Vagina (tissue), 2 donors: ENCODE measurements at regions not wholly inside any gene's neighbourhood (a gene's known extent, or its start where the extent isn't known, plus 50 kb on each side); places are given as distances from the start of the nearest gene placed in this dataset.

Source experiments
- DNase-seq, 2 donors: peaks; one replicate each; pipeline ENCODE4 v3.0.0-alpha.2; 2017; ENCODE audit errors: extremely low spot score in 2 of 2
- H3K27ac ChIP-seq: fragments of 200-600 bp; sonication (generic); one replicate; pipeline ENCODE4 v1.5.1; 2019
- H3K27me3 ChIP-seq: fragments of 200-600 bp; sonication (generic); one replicate; pipeline ENCODE4 v1.5.1; 2019
- H3K36me3 ChIP-seq, 2 donors: fragments of 200-600 bp; sonication (generic); one replicate each; pipeline ENCODE4 v1.5.1; 2017 to 2019
- H3K4me1 ChIP-seq: fragments of 200-600 bp; sonication (generic); one replicate; pipeline ENCODE4 v1.5.1; 2019
- H3K4me3 ChIP-seq, 2 donors: fragments of 200-600 bp; sonication (generic); 1 replicate in 1 of 2; 2 replicates in 1 of 2; pipeline ENCODE4 v1.5.1; 2016 to 2019
- H3K9me3 ChIP-seq: fragments of 200-600 bp; sonication (generic); one replicate; pipeline ENCODE4 v1.5.1; 2019
- POLR2A ChIP-seq, 2 donors: fragments of 450-650 bp; IDR thresholded peaks; one replicate each; pipeline ENCODE4 v1.6.1; 2017; ENCODE audit warnings: antibody characterized with exemption in 2 of 2, mild to moderate bottlenecking in 2 of 2, moderate library complexity in 2 of 2
- POLR2AphosphoS5 ChIP-seq, 2 donors: sonication (generic); formaldehyde crosslinking; IDR thresholded peaks; one replicate each; pipeline ENCODE4 v1.9.0; 2017; ENCODE audit warnings: antibody characterized with exemption in 2 of 2, mild to moderate bottlenecking in 2 of 2, low read depth in 1 of 2; ENCODE audit not compliant: insufficient read depth in 1 of 2
- intact Hi-C: fragments of 100-400 bp; cut with DNase I; formaldehyde crosslinking; loops from one replicate; pipeline ENCODE4 v1.15.1; 2023
- TF ChIP-seq, protein P1 (sequence below), 3 experiments: fragments of 450-650 bp in 2 of 3; fragments of 200-600 bp in 1 of 3; sonication (generic) in 1 of 3; IDR thresholded peaks; one replicate each; pipeline ENCODE4 v1.5.1; 2017 to 2019; ENCODE audit warnings: antibody characterized with exemption in 3 of 3, mild to moderate bottlenecking in 2 of 3, moderate library complexity in 2 of 3

DNA sequence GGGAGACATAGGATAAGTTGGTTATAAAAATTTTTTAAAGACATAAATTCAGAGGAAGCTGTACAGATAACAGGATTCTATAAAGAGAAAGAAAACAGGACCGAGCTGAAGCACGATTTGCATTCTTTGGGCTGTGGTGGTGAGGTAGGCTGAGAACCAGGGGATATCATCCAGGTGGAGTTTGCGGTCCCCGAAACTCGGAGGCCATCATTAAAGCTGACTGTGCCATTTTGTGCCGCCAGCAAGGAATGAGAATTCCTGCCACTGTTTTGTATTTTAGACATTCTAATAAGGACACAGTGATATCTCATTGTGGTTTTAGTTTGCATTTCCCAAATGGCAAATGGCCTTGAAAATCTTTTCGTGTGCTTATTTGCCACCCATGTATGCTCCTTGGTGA, 197.9 kb downstream of the IRF8 start:
- H3K4me3 ChIP-seq: no peak overlapping the region
- DNase-seq: no peak
- no peak overlapping the region for H3K27ac ChIP-seq
- H3K4me1 ChIP-seq: peaks cover 6% of the 10 kb centered on the region
- no peaks in the 10 kb centered on the region for H3K36me3 ChIP-seq
- H3K27me3 ChIP-seq: no peaks in the 10 kb centered on the region
- H3K9me3 ChIP-seq: no peaks in the 10 kb centered on the region
- intact Hi-C loops: no loop called here
- no peak for TF ChIP-seq POLR2AphosphoS5 (IDR thresholded peaks at IDR 0.05; ENCODE audit: insufficient read depth in 1 of 2, low read depth in 1 of 2)
- TF ChIP-seq POLR2A (IDR thresholded peaks at IDR 0.05): no peak
- TF ChIP-seq, protein P1, sequence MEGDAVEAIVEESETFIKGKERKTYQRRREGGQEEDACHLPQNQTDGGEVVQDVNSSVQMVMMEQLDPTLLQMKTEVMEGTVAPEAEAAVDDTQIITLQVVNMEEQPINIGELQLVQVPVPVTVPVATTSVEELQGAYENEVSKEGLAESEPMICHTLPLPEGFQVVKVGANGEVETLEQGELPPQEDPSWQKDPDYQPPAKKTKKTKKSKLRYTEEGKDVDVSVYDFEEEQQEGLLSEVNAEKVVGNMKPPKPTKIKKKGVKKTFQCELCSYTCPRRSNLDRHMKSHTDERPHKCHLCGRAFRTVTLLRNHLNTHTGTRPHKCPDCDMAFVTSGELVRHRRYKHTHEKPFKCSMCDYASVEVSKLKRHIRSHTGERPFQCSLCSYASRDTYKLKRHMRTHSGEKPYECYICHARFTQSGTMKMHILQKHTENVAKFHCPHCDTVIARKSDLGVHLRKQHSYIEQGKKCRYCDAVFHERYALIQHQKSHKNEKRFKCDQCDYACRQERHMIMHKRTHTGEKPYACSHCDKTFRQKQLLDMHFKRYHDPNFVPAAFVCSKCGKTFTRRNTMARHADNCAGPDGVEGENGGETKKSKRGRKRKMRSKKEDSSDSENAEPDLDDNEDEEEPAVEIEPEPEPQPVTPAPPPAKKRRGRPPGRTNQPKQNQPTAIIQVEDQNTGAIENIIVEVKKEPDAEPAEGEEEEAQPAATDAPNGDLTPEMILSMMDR (IDR thresholded peaks at IDR 0.05): no peak

DNA sequence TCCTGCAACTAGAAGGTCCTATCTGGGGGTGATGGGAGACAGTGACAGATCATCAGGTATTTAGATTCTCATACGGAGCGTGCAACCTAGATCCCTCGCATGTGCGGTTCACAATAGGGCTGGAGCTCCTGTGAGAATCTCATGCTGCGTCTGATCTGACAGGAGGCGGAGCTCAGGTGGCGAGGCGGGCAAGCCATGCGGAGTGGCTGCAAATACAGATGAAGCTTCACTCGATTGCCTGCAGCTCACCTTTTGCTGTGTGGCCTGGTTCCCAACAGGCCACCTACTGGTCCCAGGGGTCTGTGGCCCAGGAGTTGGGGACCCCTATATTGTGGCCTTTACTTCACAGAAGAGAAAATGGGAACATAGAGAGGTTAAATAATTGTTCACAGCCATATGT, 200.4 kb downstream of the IRF8 start:
- DNase-seq: no peak
- intact Hi-C loops: no loop called here
- Histone ChIP-seq H3K27ac (no peak overlapping the region), H3K4me3 (no peak overlapping the region), H3K9me3 (no peaks in the 10 kb centered on the region), H3K36me3 (no peaks in the 10 kb centered on the region), H3K4me1 (peaks cover 6% of the 10 kb centered on the region), H3K27me3 (no peaks in the 10 kb centered on the region)
- TF ChIP-seq, protein P1 (IDR thresholded peaks at IDR 0.05): no peak
- TF ChIP-seq POLR2A (IDR thresholded peaks at IDR 0.05) (no peak), POLR2AphosphoS5 (IDR thresholded peaks at IDR 0.05; ENCODE audit: insufficient read depth in 1 of 2, low read depth in 1 of 2) (no peak)

DNA sequence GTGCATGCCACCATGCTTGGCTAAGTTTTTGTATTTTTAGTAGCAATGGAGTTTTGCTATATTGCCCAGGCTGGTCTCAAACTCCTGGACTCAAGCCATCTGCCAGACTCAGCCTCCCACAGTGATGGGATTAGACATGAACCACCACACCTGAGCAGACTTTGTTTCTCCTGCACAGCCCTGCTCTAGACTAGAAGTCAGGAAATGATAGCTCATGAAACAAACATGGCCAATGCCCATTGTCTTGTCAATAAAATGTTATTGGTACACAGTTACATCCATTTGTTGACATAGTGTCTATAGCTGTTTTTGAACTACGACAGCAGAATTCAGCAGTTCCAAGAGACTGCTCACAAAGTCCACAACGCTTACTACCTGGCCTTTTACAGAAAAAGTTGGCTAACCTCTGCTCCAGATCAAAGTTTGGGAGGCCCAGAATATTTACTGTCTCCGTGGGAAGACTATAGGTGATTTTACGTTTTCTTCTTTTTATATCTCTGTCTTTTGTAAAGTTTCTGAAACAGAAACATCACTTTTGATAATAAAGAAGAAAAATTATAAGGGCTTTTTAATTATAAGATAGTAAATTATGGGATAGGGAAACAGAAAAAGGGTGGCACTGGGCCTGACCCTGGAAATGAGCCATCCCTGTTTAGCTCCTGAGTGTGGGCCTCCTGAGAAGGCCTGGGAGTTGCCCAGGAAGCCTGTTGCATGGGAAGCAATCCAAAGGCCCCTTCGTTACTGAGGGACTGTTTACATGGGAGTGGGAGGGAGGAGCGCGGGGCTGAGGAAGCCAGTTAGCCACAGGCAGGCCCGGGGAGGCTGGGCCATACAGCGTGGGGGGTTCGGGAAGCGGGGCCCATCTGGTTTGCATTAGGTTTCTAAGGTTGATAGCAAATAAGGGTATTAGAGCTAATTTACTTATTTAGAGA, 201.5 kb downstream of the IRF8 start:
- Histone ChIP-seq H3K9me3 (no peaks in the 10 kb centered on the region), H3K36me3 (no peaks in the 10 kb centered on the region), H3K4me1 (peaks cover 6% of the 10 kb centered on the region), H3K27ac (no peak overlapping the region), H3K4me3 (no peak overlapping the region), H3K27me3 (no peaks in the 10 kb centered on the region)
- intact Hi-C loops: no loop called here
- no peak for DNase-seq
- TF ChIP-seq, protein P1 (IDR thresholded peaks at IDR 0.05): no peak
- TF ChIP-seq POLR2A (IDR thresholded peaks at IDR 0.05) (no peak), POLR2AphosphoS5 (IDR thresholded peaks at IDR 0.05; ENCODE audit: insufficient read depth in 1 of 2, low read depth in 1 of 2) (no peak)

DNA sequence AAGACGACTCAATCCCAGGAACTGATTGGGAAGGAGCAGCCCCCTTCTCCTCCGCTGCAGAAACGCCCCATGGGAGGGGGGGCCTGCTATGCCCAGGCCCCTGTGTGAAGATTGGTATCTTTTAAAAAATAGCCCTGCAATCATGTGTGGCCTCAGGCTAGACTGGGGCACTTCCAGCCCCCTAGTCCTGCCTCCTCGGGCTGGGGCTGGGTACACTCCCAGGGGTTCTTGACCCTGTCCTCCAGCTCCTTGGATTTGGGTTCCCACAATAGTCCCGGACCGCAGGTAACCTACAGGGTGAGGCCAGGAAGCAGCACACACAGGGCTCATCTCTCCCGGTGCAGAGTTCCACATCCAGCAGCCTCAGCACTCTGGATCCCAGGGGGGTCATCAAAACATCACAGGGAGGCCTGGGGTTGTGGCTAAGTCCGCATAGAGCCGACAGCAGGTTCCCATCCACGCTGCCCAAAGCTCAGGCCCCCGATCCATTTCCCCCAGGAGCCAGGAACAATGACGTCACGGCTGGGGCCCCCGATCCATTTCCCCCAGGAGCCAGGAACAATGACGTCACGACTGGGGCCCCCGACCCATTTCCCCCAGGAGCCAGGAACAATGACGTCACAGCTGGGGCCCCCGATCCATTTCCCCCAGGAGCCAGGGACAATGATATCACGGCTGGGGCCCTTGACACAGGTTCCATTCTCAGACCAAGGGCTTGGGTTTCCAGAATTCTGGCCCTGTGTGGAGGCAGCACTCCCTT, 202.4 kb downstream of the IRF8 start:
- Histone ChIP-seq H3K4me3 (no peak overlapping the region), H3K4me1 (peaks cover 6% of the 10 kb centered on the region), H3K36me3 (no peaks in the 10 kb centered on the region), H3K27me3 (no peaks in the 10 kb centered on the region), H3K9me3 (no peaks in the 10 kb centered on the region), H3K27ac (no peak overlapping the region)
- intact Hi-C loops: no loop called here
- DNase-seq: no peak
- TF ChIP-seq, protein P1 (IDR thresholded peaks at IDR 0.05): no peak
- TF ChIP-seq POLR2A (IDR thresholded peaks at IDR 0.05) (no peak), POLR2AphosphoS5 (IDR thresholded peaks at IDR 0.05; ENCODE audit: insufficient read depth in 1 of 2, low read depth in 1 of 2) (no peak)

DNA sequence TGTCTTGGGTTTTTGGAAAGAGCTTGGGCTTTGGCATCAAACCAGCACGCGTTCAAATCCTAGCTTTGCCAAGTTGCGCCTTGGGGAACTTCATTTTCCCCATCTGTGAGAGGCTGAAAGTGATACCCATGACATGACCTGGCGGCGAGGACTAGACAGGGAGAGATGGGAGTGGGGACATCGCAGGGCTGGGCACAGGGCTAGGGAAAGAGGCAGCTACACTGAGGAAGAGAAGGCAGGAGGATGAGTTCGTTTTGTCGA, 202.9 kb downstream of the IRF8 start:
- no peaks in the 10 kb centered on the region for H3K9me3 ChIP-seq
- no peaks in the 10 kb centered on the region for H3K36me3 ChIP-seq
- no peak overlapping the region for H3K27ac ChIP-seq
- no peaks in the 10 kb centered on the region for H3K27me3 ChIP-seq
- TF ChIP-seq, protein P1 (IDR thresholded peaks at IDR 0.05): no peak
- TF ChIP-seq POLR2A (IDR thresholded peaks at IDR 0.05) (no peak), POLR2AphosphoS5 (IDR thresholded peaks at IDR 0.05; ENCODE audit: insufficient read depth in 1 of 2, low read depth in 1 of 2) (no peak)
- DNase-seq: no peak
- intact Hi-C loops: no loop called here
- H3K4me1 ChIP-seq: peaks cover 6% of the 10 kb centered on the region
- H3K4me3 ChIP-seq: no peak overlapping the region
